Mesendoderm (in vitro differentiated cells): ENCODE measurements at regions not wholly inside any gene's neighbourhood (a gene's known extent, or its start where the extent isn't known, plus 50 kb on each side); places are given as distances from the start of the nearest gene placed in this dataset.

Source experiments
- DNase-seq: peaks from one replicate; pipeline ENCODE4 v3.0.0; 2013
- H2AK5ac ChIP-seq: 2 replicates; pipeline ENCODE4 v1.6.1; 2013; ENCODE audit warnings: low read length, inconsistent platforms
- H2BK120ac ChIP-seq: 2 replicates; pipeline ENCODE4 v1.6.1; 2013; ENCODE audit warnings: low read depth, mild to moderate bottlenecking, low read length, moderate library complexity, mixed read lengths
- H2BK15ac ChIP-seq: replicated peaks from 2 replicates; pipeline ENCODE4 v1.6.1; 2013; ENCODE audit warnings: low read depth, mild to moderate bottlenecking, moderate library complexity
- H2BK5ac ChIP-seq: 2 replicates; pipeline ENCODE4 v1.6.1; 2013; ENCODE audit warnings: low read length, inconsistent platforms
- H3K18ac ChIP-seq: 2 replicates; pipeline ENCODE4 v1.6.1; 2013; ENCODE audit warnings: mild to moderate bottlenecking, low read length, mixed read lengths
- H3K23ac ChIP-seq: one replicate; pipeline ENCODE4 v1.6.1; 2013; ENCODE audit warnings: low read length
- H3K27ac ChIP-seq: 2 replicates; pipeline ENCODE4 v1.5.1; 2013; ENCODE audit warnings: low read depth, mild to moderate bottlenecking, inconsistent platforms, low read length, moderate library complexity
- H3K27me3 ChIP-seq: 2 replicates; pipeline ENCODE4 v1.6.1; 2013; ENCODE audit warnings: low read length, control low read depth, mild to moderate bottlenecking, inconsistent platforms; ENCODE audit not compliant: insufficient read depth, poor library complexity
- H3K36me3 ChIP-seq: 2 replicates; pipeline ENCODE4 v1.6.1; 2013; ENCODE audit warnings: low read length, inconsistent platforms; ENCODE audit not compliant: control insufficient read depth, insufficient read depth
- H3K4ac ChIP-seq: one replicate; pipeline ENCODE4 v1.6.1; 2013; ENCODE audit warnings: low read depth, mild to moderate bottlenecking, low read length, moderate library complexity
- H3K4me1 ChIP-seq: 2 replicates; pipeline ENCODE4 v1.6.1; 2013; ENCODE audit warnings: low read depth, low read length, inconsistent platforms; ENCODE audit not compliant: control insufficient read depth
- H3K4me2 ChIP-seq: 2 replicates; pipeline ENCODE4 v1.6.1; 2013; ENCODE audit warnings: low read length
- H3K4me3 ChIP-seq: 2 replicates; pipeline ENCODE4 v1.5.1; 2013; ENCODE audit warnings: mild to moderate bottlenecking, low read length
- H3K56ac ChIP-seq: one replicate; pipeline ENCODE4 v1.6.1; 2013; ENCODE audit warnings: low read length
- H3K79me1 ChIP-seq: 2 replicates; pipeline ENCODE4 v1.6.1; 2013; ENCODE audit warnings: low read length, inconsistent platforms
- H3K79me2 ChIP-seq: 2 replicates; pipeline ENCODE4 v1.6.1; 2013; ENCODE audit warnings: mild to moderate bottlenecking, low read length; ENCODE audit not compliant: control insufficient read depth, insufficient read depth
- H3K9ac ChIP-seq: 2 replicates; pipeline ENCODE4 v1.6.1; 2013; ENCODE audit warnings: low read length, inconsistent platforms
- H4K5ac ChIP-seq: one replicate; pipeline ENCODE4 v1.6.1; 2013; ENCODE audit warnings: low read length
- H4K8ac ChIP-seq: one replicate; pipeline ENCODE4 v1.6.1; 2013; ENCODE audit warnings: low read depth, mild to moderate bottlenecking, control low read depth, low read length, moderate library complexity
- WGBS: extraction: QIAGEN DNeasy Blood & Tissue Kit; methylation state at CpG from one replicate; pipeline ENCODE4 v1.1.7; 2013; ENCODE audit warnings: low lambda C conversion rate, missing lambda C conversion rate; ENCODE audit not compliant: insufficient coverage; ENCODE audit errors: extremely low coverage; 5-methylcytosine and 5-hydroxymethylcytosine counted together

- no peak overlapping the region for H3K23ac ChIP-seq
- H3K27me3 ChIP-seq, result no peaks in the 10 kb centered on the region
- no peak overlapping the region for H3K18ac ChIP-seq
- no peak overlapping the region for H3K4me3 ChIP-seq
- H3K27ac ChIP-seq, result no peak overlapping the region
- no peak overlapping the region for H4K5ac ChIP-seq
- H2BK120ac ChIP-seq, result peak overlapping the region; percentile 28
- DNase-seq, result no peak
- no peaks in the 10 kb centered on the region for H3K79me2 ChIP-seq
- no peak overlapping the region for H3K56ac ChIP-seq
- H2BK15ac ChIP-seq, result no peak overlapping the region
- H3K4me1 ChIP-seq, result no peaks in the 10 kb centered on the region
- H3K79me1 ChIP-seq, result no peaks in the 10 kb centered on the region
- no peaks in the 10 kb centered on the region for H3K36me3 ChIP-seq
- H3K4ac ChIP-seq, result no peak overlapping the region
- no peak overlapping the region for H2BK5ac ChIP-seq
- WGBS, result no CpG with 5 or more reads among the region's 3 CpGs
- no peak overlapping the region for H3K9ac ChIP-seq
- H3K4me2 ChIP-seq, result no peak overlapping the region
- no peak overlapping the region for H4K8ac ChIP-seq
- no peak overlapping the region for H2AK5ac ChIP-seq
Measured at GRCh38 chr13:80022146-80022545, 318.8 kb downstream of the SPRY2 start.

- no peak overlapping the region for H3K18ac ChIP-seq
- no peak overlapping the region for H2BK15ac ChIP-seq
- no peak overlapping the region for H3K27ac ChIP-seq
- no peak overlapping the region for H3K56ac ChIP-seq
- no peak overlapping the region for H3K9ac ChIP-seq
- H3K79me2 ChIP-seq, result no peaks in the 10 kb centered on the region
- no peak overlapping the region for H3K4me3 ChIP-seq
- H4K5ac ChIP-seq, result no peak overlapping the region
- H3K27me3 ChIP-seq, result no peaks in the 10 kb centered on the region
- no peaks in the 10 kb centered on the region for H3K79me1 ChIP-seq
- H2BK5ac ChIP-seq, result no peak overlapping the region
- no peak overlapping the region for H3K4me2 ChIP-seq
- H3K4ac ChIP-seq, result no peak overlapping the region
- no peaks in the 10 kb centered on the region for H3K36me3 ChIP-seq
- DNase-seq, result no peak
- H3K4me1 ChIP-seq, result no peaks in the 10 kb centered on the region
- no CpG with 5 or more reads among the region's 1 CpG for WGBS
- H2BK120ac ChIP-seq, result no peak overlapping the region
- no peak overlapping the region for H3K23ac ChIP-seq
- H2AK5ac ChIP-seq, result no peak overlapping the region
- H4K8ac ChIP-seq, result no peak overlapping the region
Measured at GRCh38 chr13:80012251-80012650, 328.7 kb downstream of the SPRY2 start.

- H3K18ac ChIP-seq, result no peak overlapping the region
- no peaks in the 10 kb centered on the region for H3K36me3 ChIP-seq
- no peak overlapping the region for H4K5ac ChIP-seq
- no peak overlapping the region for H4K8ac ChIP-seq
- H2AK5ac ChIP-seq, result no peak overlapping the region
- no peak overlapping the region for H3K4ac ChIP-seq
- H3K23ac ChIP-seq, result no peak overlapping the region
- H2BK5ac ChIP-seq, result no peak overlapping the region
- H3K4me2 ChIP-seq, result no peak overlapping the region
- no peaks in the 10 kb centered on the region for H3K27me3 ChIP-seq
- no CpG with 5 or more reads among the region's 5 CpGs for WGBS
- no peak overlapping the region for H2BK120ac ChIP-seq
- no peak for DNase-seq
- no peak overlapping the region for H3K27ac ChIP-seq
- no peak overlapping the region for H3K56ac ChIP-seq
- no peaks in the 10 kb centered on the region for H3K4me1 ChIP-seq
- no peaks in the 10 kb centered on the region for H3K79me1 ChIP-seq
- no peak overlapping the region for H3K9ac ChIP-seq
- H3K4me3 ChIP-seq, result no peak overlapping the region
- no peaks in the 10 kb centered on the region for H3K79me2 ChIP-seq
- H2BK15ac ChIP-seq, result no peak overlapping the region
Measured at GRCh38 chr13:80011448-80012212, 329.3 kb downstream of the SPRY2 start.

GRCh38 chr13:80010846-80011245, 330.1 kb downstream of the SPRY2 start:
- no peak overlapping the region for H4K5ac ChIP-seq
- no peaks in the 10 kb centered on the region for H3K79me2 ChIP-seq
- H3K4me2 ChIP-seq, result no peak overlapping the region
- no peak overlapping the region for H2BK5ac ChIP-seq
- no peak overlapping the region for H2BK15ac ChIP-seq
- no peaks in the 10 kb centered on the region for H3K79me1 ChIP-seq
- no peaks in the 10 kb centered on the region for H3K36me3 ChIP-seq
- no peak overlapping the region for H2AK5ac ChIP-seq
- no peak overlapping the region for H3K18ac ChIP-seq
- H3K4me3 ChIP-seq, result no peak overlapping the region
- no peak overlapping the region for H4K8ac ChIP-seq
- H3K56ac ChIP-seq, result no peak overlapping the region
- no peaks in the 10 kb centered on the region for H3K4me1 ChIP-seq
- no peak overlapping the region for H3K9ac ChIP-seq
- no peak overlapping the region for H3K4ac ChIP-seq
- no peak overlapping the region for H3K23ac ChIP-seq
- H2BK120ac ChIP-seq, result no peak overlapping the region
- H3K27me3 ChIP-seq, result no peaks in the 10 kb centered on the region
- DNase-seq, result no peak
- WGBS, result no CpG with 5 or more reads among the region's 4 CpGs
- H3K27ac ChIP-seq, result no peak overlapping the region

GRCh38 chr13:80010286-80010831, 330.6 kb downstream of the SPRY2 start:
- Histone ChIP-seq H2BK120ac (no peak overlapping the region), H2AK5ac (no peak overlapping the region), H3K79me1 (no peaks in the 10 kb centered on the region), H3K4ac (no peak overlapping the region), H4K5ac (no peak overlapping the region), H3K4me1 (no peaks in the 10 kb centered on the region), H2BK15ac (no peak overlapping the region), H3K4me3 (no peak overlapping the region), H3K18ac (no peak overlapping the region), H3K79me2 (no peaks in the 10 kb centered on the region), H3K36me3 (no peaks in the 10 kb centered on the region), H3K23ac (no peak overlapping the region), H3K27ac (no peak overlapping the region), H3K56ac (no peak overlapping the region), H3K9ac (no peak overlapping the region), H4K8ac (no peak overlapping the region), H3K27me3 (no peaks in the 10 kb centered on the region), H3K4me2 (no peak overlapping the region), H2BK5ac (no peak overlapping the region)
- no peak for DNase-seq
- WGBS, result no CpG with 5 or more reads among the region's 6 CpGs

- Histone ChIP-seq H3K36me3 (no peaks in the 10 kb centered on the region), H3K27ac (no peak overlapping the region), H3K23ac (no peak overlapping the region), H3K18ac (no peak overlapping the region), H4K5ac (no peak overlapping the region), H3K4me3 (no peak overlapping the region), H2BK120ac (no peak overlapping the region), H2AK5ac (no peak overlapping the region), H3K27me3 (no peaks in the 10 kb centered on the region), H2BK15ac (no peak overlapping the region), H3K79me2 (no peaks in the 10 kb centered on the region), H3K4ac (no peak overlapping the region), H3K9ac (no peak overlapping the region), H4K8ac (no peak overlapping the region), H3K56ac (no peak overlapping the region), H3K4me1 (no peaks in the 10 kb centered on the region), H2BK5ac (no peak overlapping the region), H3K79me1 (no peaks in the 10 kb centered on the region), H3K4me2 (no peak overlapping the region)
- DNase-seq, result no peak
Measured at GRCh38 chr13:80009760-80010159, 331.2 kb downstream of the SPRY2 start.
